Neuronal stem cell (in vitro differentiated cells): ENCODE measurements at regions not wholly inside any gene's neighbourhood (a gene's known extent, or its start where the extent isn't known, plus 50 kb on each side); places are given as distances from the start of the nearest gene placed in this dataset.
A peak's percentile ranks its signal among the peaks of the same experiment; 100 is the strongest.

Experiments
- DNase-seq: peaks from one replicate; pipeline ENCODE4 v3.0.0-alpha.2; 2013; ENCODE audit warnings: low spot score
- H2AFZ ChIP-seq: one replicate; pipeline ENCODE4 v1.6.1; 2013; ENCODE audit warnings: mild to moderate bottlenecking, low read length, inconsistent platforms
- H2AK5ac ChIP-seq: 2 replicates; pipeline ENCODE4 v1.6.1; 2013; ENCODE audit warnings: low read depth, mild to moderate bottlenecking, inconsistent platforms, low read length, moderate library complexity, mixed read lengths
- H2BK120ac ChIP-seq: 2 replicates; pipeline ENCODE4 v1.6.1; 2013; ENCODE audit warnings: low read depth, mild to moderate bottlenecking, inconsistent platforms, low read length, moderate library complexity, mixed read lengths
- H2BK12ac ChIP-seq: one replicate; pipeline ENCODE4 v1.6.1; 2013; ENCODE audit warnings: low read length, inconsistent platforms
- H2BK15ac ChIP-seq: 2 replicates; pipeline ENCODE4 v1.6.1; 2013; ENCODE audit warnings: mild to moderate bottlenecking, low read length, inconsistent platforms, mixed read lengths
- H2BK5ac ChIP-seq: one replicate; pipeline ENCODE4 v1.6.1; 2013; ENCODE audit warnings: inconsistent platforms, mild to moderate bottlenecking, low read length, moderate library complexity
- H3K14ac ChIP-seq: one replicate; pipeline ENCODE4 v1.6.1; 2013; ENCODE audit warnings: low read length, inconsistent platforms
- H3K18ac ChIP-seq: 2 replicates; pipeline ENCODE4 v1.6.1; 2013; ENCODE audit warnings: low read length, inconsistent platforms
- H3K23ac ChIP-seq: 2 replicates; pipeline ENCODE4 v1.6.1; 2013; ENCODE audit warnings: low read depth, mild to moderate bottlenecking, mixed read lengths, low read length, inconsistent platforms; ENCODE audit not compliant: poor library complexity
- H3K27ac ChIP-seq: replicated peaks from 3 replicates; pipeline ENCODE4 v1.5.1; 2013; ENCODE audit warnings: low read length, inconsistent platforms
- H3K27me3 ChIP-seq, 3 experiments: 2 replicates each; pipeline ENCODE4 v1.6.1; 2013; ENCODE audit warnings: low read length in 3 of 3, mild to moderate bottlenecking in 2 of 3, inconsistent platforms in 1 of 3, low read depth in 1 of 3, mixed read lengths in 1 of 3, moderate library complexity in 1 of 3; ENCODE audit not compliant: control insufficient read depth in 3 of 3, insufficient read depth in 3 of 3
- H3K36me3 ChIP-seq, 2 donors: replicated peaks in 1 of 2; 2 replicates each; pipeline ENCODE4 v1.6.1; 2013; ENCODE audit warnings: low read length in 2 of 2; ENCODE audit not compliant: control insufficient read depth in 2 of 2, insufficient read depth in 2 of 2
- H3K4ac ChIP-seq: 2 replicates; pipeline ENCODE4 v1.6.1; 2013; ENCODE audit warnings: inconsistent platforms, mild to moderate bottlenecking, low read length, moderate library complexity
- H3K4me1 ChIP-seq, 2 donors: 1 replicate in 1 of 2; 2 replicates in 1 of 2; pipeline ENCODE4 v1.6.1; 2013; ENCODE audit warnings: low read length in 2 of 2, low read depth in 1 of 2; ENCODE audit not compliant: control insufficient read depth in 2 of 2, insufficient read depth in 1 of 2
- H3K4me2 ChIP-seq: one replicate; pipeline ENCODE4 v1.6.1; 2013; ENCODE audit warnings: mild to moderate bottlenecking, low read length, inconsistent platforms; ENCODE audit not compliant: insufficient read depth, poor library complexity, severe bottlenecking
- H3K4me3 ChIP-seq, 2 donors: 2 replicates each; pipeline ENCODE4 v1.5.1; 2013; ENCODE audit warnings: low read length in 2 of 2, mild to moderate bottlenecking in 2 of 2, inconsistent platforms in 1 of 2, moderate library complexity in 1 of 2
- H3K79me1 ChIP-seq: one replicate; pipeline ENCODE4 v1.6.1; 2013; ENCODE audit warnings: low read depth, mild to moderate bottlenecking, inconsistent platforms, low read length, moderate library complexity
- H3K9ac ChIP-seq: one replicate; pipeline ENCODE4 v1.6.1; 2013; ENCODE audit warnings: mild to moderate bottlenecking, low read depth, low read length, inconsistent platforms; ENCODE audit not compliant: poor library complexity
- H3K9me3 ChIP-seq, 2 donors: replicated peaks in 1 of 2; 2 replicates each; pipeline versions ENCODE3 to v1.6.1; 2013; ENCODE audit warnings: low read length in 2 of 2, mild to moderate bottlenecking in 2 of 2, inconsistent platforms in 1 of 2, low read depth in 1 of 2, mixed read lengths in 1 of 2, moderate library complexity in 1 of 2; ENCODE audit not compliant: control insufficient read depth in 2 of 2, insufficient read depth in 1 of 2
- H4K8ac ChIP-seq: one replicate; pipeline ENCODE4 v1.6.1; 2013; ENCODE audit warnings: low read depth, mild to moderate bottlenecking, inconsistent platforms, low read length, moderate library complexity
- H4K91ac ChIP-seq: one replicate; pipeline ENCODE4 v1.6.1; 2013; ENCODE audit warnings: low read length, low read depth, mild to moderate bottlenecking, inconsistent platforms; ENCODE audit not compliant: poor library complexity
- WGBS, 2 donors: extraction: QIAGEN DNeasy Blood & Tissue Kit; methylation state at CpG; one replicate each; pipeline ENCODE4 v1.1.7; 2013; ENCODE audit warnings: missing lambda C conversion rate in 2 of 2, mixed read lengths in 1 of 2; ENCODE audit not compliant: insufficient read length in 2 of 2, insufficient replicate concordance in 1 of 2; ENCODE audit errors: extremely low coverage in 2 of 2; 5-methylcytosine and 5-hydroxymethylcytosine counted together

- Histone ChIP-seq H2AK5ac (no peak overlapping the region), H3K4me2 (no peak overlapping the region), H4K91ac (no peak overlapping the region), H3K4me1 (peaks cover 3 to 22% of the 10 kb centered on the region in 2 donors), H3K27me3 (peaks cover 0 to 3% (median 0%) of the 10 kb centered on the region in 3 experiments), H2BK5ac (no peak overlapping the region), H3K23ac (no peak overlapping the region), H3K27ac (no peak overlapping the region), H3K36me3 (no peaks in the 10 kb centered on the region), H3K4me3 (no peak overlapping the region), H3K4ac (no peak overlapping the region), H3K9ac (no peak overlapping the region), H2BK120ac (no peak overlapping the region), H3K9me3 (no peaks in the 10 kb centered on the region), H3K18ac (peak overlapping the region; percentile 50), H3K79me1 (no peaks in the 10 kb centered on the region), H4K8ac (no peak overlapping the region), H2BK12ac (peak overlapping the region; percentile 67), H3K14ac (no peak overlapping the region), H2BK15ac (peak overlapping the region; percentile 2), H2AFZ (no peak overlapping the region)
- WGBS, 2 donors = no CpG with 5 or more reads among the region's 6 CpGs
- DNase-seq = no peak
Measured at GRCh38 chr16:48105976-48106375, 49.8 kb downstream of the ABCC12 start.

GRCh38 chr16:48105456-48105855 is 50.3 kb downstream of the ABCC12 start:
- Histone ChIP-seq H3K36me3 (no peaks in the 10 kb centered on the region), H3K9ac (no peak overlapping the region), H2BK5ac (no peak overlapping the region), H3K4me1 (peaks cover 3 to 22% of the 10 kb centered on the region in 2 donors), H2BK12ac (no peak overlapping the region), H3K23ac (no peak overlapping the region), H3K18ac (peak overlapping the region; percentile 24), H2BK15ac (no peak overlapping the region), H3K14ac (no peak overlapping the region), H3K79me1 (no peaks in the 10 kb centered on the region), H2AK5ac (peak overlapping the region; percentile 37), H3K27me3 (no peaks in the 10 kb centered on the region), H2AFZ (no peak overlapping the region), H2BK120ac (no peak overlapping the region), H3K9me3 (no peaks in the 10 kb centered on the region), H4K91ac (no peak overlapping the region), H3K4me3 (no peak overlapping the region), H3K27ac (no peak overlapping the region), H3K4me2 (no peak overlapping the region), H3K4ac (no peak overlapping the region), H4K8ac (no peak overlapping the region)
- no peak for DNase-seq
- no CpG with 5 or more reads among the region's 4 CpGs for WGBS, 2 donors

- no peak overlapping the region for H3K4me3 ChIP-seq
- no peak for DNase-seq
- no peaks in the 10 kb centered on the region for H3K36me3 ChIP-seq
- H2AFZ ChIP-seq = no peak overlapping the region
- no peak overlapping the region for H2BK5ac ChIP-seq
- no peak overlapping the region for H2BK120ac ChIP-seq
- peak overlapping the region; percentile 50 for H2BK15ac ChIP-seq
- H3K79me1 ChIP-seq = no peaks in the 10 kb centered on the region
- no peaks in the 10 kb centered on the region for H3K27me3 ChIP-seq
- no peak overlapping the region for H3K23ac ChIP-seq
- H3K14ac ChIP-seq = no peak overlapping the region
- WGBS, 2 donors = no CpG with 5 or more reads among the region's 6 CpGs
- H3K9me3 ChIP-seq = no peaks in the 10 kb centered on the region
- H3K4me2 ChIP-seq = no peak overlapping the region
- H3K4me1 ChIP-seq = peaks cover 0 to 8% of the 10 kb centered on the region in 2 donors
- H3K9ac ChIP-seq = no peak overlapping the region
- peak overlapping the region; percentile 17 for H2BK12ac ChIP-seq
- H2AK5ac ChIP-seq = peak overlapping the region; percentile 12
- H3K18ac ChIP-seq = no peak overlapping the region
- H4K91ac ChIP-seq = no peak overlapping the region
- no peak overlapping the region for H4K8ac ChIP-seq
- H3K4ac ChIP-seq = no peak overlapping the region
- H3K27ac ChIP-seq = no peak overlapping the region
Measured at GRCh38 chr16:48103591-48103990, 52.2 kb downstream of the ABCC12 start.

- Histone ChIP-seq H2BK15ac (no peak overlapping the region), H3K4ac (no peak overlapping the region), H3K27me3 (no peaks in the 10 kb centered on the region), H3K4me3 (no peak overlapping the region), H2AK5ac (no peak overlapping the region), H3K18ac (no peak overlapping the region), H3K14ac (peak overlapping the region; percentile 42), H4K8ac (no peak overlapping the region), H3K79me1 (no peaks in the 10 kb centered on the region), H3K9me3 (no peaks in the 10 kb centered on the region), H3K4me1 (peaks cover 0 to 10% of the 10 kb centered on the region in 2 donors), H4K91ac (no peak overlapping the region), H3K23ac (no peak overlapping the region), H3K27ac (no peak overlapping the region), H2AFZ (no peak overlapping the region), H2BK120ac (no peak overlapping the region), H3K4me2 (no peak overlapping the region), H3K36me3 (no peaks in the 10 kb centered on the region), H2BK12ac (no peak overlapping the region), H3K9ac (no peak overlapping the region), H2BK5ac (no peak overlapping the region)
- WGBS, 2 donors = 100% methylated on average over 1 to 5 of the region's 15 CpGs
- no peak for DNase-seq
Measured at GRCh38 chr16:48102083-48103008, 53.4 kb downstream of the ABCC12 start.
